ENCODE measurements at regions not wholly inside any gene's neighbourhood (a gene's known extent, or its start where the extent isn't known, plus 50 kb on each side); places are given as distances from the start of the nearest gene placed in this dataset.

- TF ChIP-seq POLR2A (IDR thresholded peaks at IDR 0.05; ENCODE audit: low read depth, low read length) (no peak), POLR2AphosphoS5 (IDR thresholded peaks at IDR 0.05; ENCODE audit: low read depth, low read length) (no peak), TAF1 (IDR thresholded peaks at IDR 0.05; ENCODE audit: borderline replicate concordance, low read depth, low read length) (no peak)
Observed at GRCh38 chr3:18177271-18177670, 247.9 kb downstream of the SATB1 start.

Data from GM12892 (cell line).